ENCODE measurements at regions not wholly inside any gene's neighbourhood (a gene's known extent, or its start where the extent isn't known, plus 50 kb on each side); places are given as distances from the start of the nearest gene placed in this dataset.
"Not testable (repeated sequence)": the region's sequence is repeated elsewhere in the genome, so short reads cannot be mapped to it uniquely, and the experiment has no call there.

DNA sequence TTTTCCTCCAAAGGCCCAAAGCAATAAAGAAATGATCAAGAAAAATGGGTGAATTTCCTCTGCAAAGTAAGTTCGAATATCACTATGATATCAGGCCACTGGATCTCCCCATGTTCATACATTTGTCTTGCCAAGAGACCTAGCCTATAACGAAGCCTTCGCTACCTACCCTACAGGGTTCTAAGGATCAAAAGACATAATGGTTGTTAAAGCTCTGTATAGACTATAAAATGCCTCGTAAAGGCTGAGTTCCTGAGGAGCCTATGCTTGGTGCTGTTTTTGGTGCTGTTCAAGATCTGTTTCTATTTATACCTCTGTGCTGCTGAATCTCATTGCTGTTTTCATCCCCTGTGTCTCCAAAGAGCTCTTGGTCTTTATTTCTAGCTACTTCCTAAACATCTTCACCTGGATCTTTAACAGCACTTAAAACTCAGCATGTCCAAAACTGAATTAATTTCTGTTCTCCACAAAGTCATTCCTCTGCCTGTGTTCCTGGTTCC lies 254.4 kb upstream of the CHAC2 start:
- Mint-ChIP-seq H3K27ac (no peak overlapping the region), H3K36me3 (no peaks in the 10 kb centered on the region), H3K9me3 (no peaks in the 10 kb centered on the region), H3K4me3 (no peak overlapping the region), H3K4me1 (no peaks in the 10 kb centered on the region)
- DNase-seq (ENCODE audit: low spot score in 2 of 2) (no peak), ATAC-seq (no peak)

DNA sequence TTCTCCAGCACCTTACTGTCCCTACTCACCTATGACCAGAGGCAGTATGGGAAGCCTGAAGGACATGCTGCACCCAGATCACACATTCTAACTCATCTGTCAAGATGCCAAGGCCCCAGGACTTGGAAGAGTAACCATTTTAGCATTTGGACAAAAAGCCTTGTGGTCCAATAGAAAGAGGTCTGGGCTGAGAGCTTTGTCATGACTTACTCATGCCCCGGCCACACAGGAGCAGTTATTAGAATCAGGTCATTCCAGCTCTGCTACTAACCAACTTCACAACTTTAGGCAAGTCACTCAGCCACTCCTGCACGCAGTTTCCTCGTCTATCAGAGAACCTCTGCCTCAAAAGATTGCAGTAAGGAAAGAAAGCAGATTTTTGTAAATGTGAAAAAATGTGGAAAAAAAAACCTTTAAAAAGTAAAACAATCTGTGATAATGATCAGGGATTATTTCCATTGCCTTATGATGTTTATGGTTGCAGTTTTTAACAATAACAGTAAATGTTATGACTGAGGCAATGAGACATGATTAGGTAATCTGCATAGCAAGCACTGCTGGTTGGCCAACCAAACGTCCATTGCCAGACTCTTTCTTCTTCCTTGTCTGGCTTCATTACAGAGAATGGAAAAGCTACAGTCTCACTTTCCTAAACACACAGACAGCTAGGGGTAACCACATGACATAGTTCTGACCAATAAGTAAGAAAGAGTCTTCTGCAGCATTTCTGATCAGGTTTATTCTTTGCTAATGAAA lies 255.4 kb upstream of the CHAC2 start:
- H3K36me3 Mint-ChIP-seq, result no peaks in the 10 kb centered on the region
- ATAC-seq, result no peak
- H3K4me1 Mint-ChIP-seq, result no peaks in the 10 kb centered on the region
- H3K27ac Mint-ChIP-seq, result no peak overlapping the region
- H3K4me3 Mint-ChIP-seq, result no peak overlapping the region
- DNase-seq (ENCODE audit: low spot score in 2 of 2), result no peak
- no peaks in the 10 kb centered on the region for H3K9me3 Mint-ChIP-seq

- no peaks in the 10 kb centered on the region for H3K4me1 Mint-ChIP-seq
- no peak overlapping the region for H3K27ac Mint-ChIP-seq
- no peaks in the 10 kb centered on the region for H3K9me3 Mint-ChIP-seq
- H3K36me3 Mint-ChIP-seq, result no peaks in the 10 kb centered on the region
- ATAC-seq (no peak), DNase-seq (ENCODE audit: low spot score in 2 of 2) (no peak)
- no peak overlapping the region for H3K4me3 Mint-ChIP-seq
Observed at GRCh38 chr2:53511549-53511948, 256.1 kb upstream of the CHAC2 start.

DNA sequence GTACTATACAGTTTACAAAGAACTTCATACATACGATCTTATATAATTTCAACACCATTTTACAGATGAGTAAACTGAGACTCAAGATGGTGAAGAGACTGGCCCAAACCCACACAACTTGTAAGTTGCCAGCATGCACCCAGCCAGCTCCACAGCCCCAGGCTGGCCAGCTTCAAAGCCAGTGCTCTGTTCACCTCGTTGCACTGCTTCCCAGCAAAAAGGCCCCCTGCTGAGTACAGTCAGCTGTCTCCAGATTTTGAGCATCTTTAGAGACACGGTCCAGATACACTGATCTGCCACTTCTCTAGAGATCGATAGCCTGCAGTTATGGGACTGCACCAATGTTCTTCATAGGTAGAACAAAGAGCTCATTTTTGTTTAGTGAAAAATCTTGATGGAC lies 257.2 kb upstream of the CHAC2 start:
- no peak overlapping the region for H3K27ac Mint-ChIP-seq
- DNase-seq (ENCODE audit: low spot score in 2 of 2) (no peak), ATAC-seq (peak; percentile 25)
- H3K4me3 Mint-ChIP-seq, result no peak overlapping the region
- no peaks in the 10 kb centered on the region for H3K36me3 Mint-ChIP-seq
- H3K4me1 Mint-ChIP-seq, result no peaks in the 10 kb centered on the region
- no peaks in the 10 kb centered on the region for H3K9me3 Mint-ChIP-seq

- Mint-ChIP-seq H3K27ac (no peak overlapping the region), H3K4me3 (no peak overlapping the region), H3K9me3 (no peaks in the 10 kb centered on the region), H3K4me1 (no peaks in the 10 kb centered on the region), H3K36me3 (no peaks in the 10 kb centered on the region)
- ATAC-seq, result no peak
- no peak for DNase-seq (ENCODE audit: low spot score in 2 of 2)
Observed at GRCh38 chr2:53509831-53510388, 257.7 kb upstream of the CHAC2 start.

GRCh38 chr2:53508667-53509066 lies 258.9 kb upstream of the CHAC2 start:
- DNase-seq (ENCODE audit: low spot score in 2 of 2) (no peak), ATAC-seq (no peak)
- no peaks in the 10 kb centered on the region for H3K9me3 Mint-ChIP-seq
- H3K4me1 Mint-ChIP-seq, result no peaks in the 10 kb centered on the region
- no peak overlapping the region for H3K4me3 Mint-ChIP-seq
- no peaks in the 10 kb centered on the region for H3K36me3 Mint-ChIP-seq
- no peak overlapping the region for H3K27ac Mint-ChIP-seq

GRCh38 chr2:53507070-53507469 lies 260.5 kb upstream of the CHAC2 start:
- H3K27ac Mint-ChIP-seq; ATAC-seq; H3K4me3 Mint-ChIP-seq; H3K36me3 Mint-ChIP-seq; H3K4me1 Mint-ChIP-seq; DNase-seq (ENCODE audit: low spot score in 2 of 2); H3K9me3 Mint-ChIP-seq: not testable (repeated sequence)

- no peak for DNase-seq (ENCODE audit: low spot score in 2 of 2)
- ATAC-seq, result no peak
- no peak overlapping the region for H3K27ac Mint-ChIP-seq
- H3K4me1 Mint-ChIP-seq, result no peaks in the 10 kb centered on the region
- no peaks in the 10 kb centered on the region for H3K9me3 Mint-ChIP-seq
- H3K36me3 Mint-ChIP-seq, result no peaks in the 10 kb centered on the region
- no peak overlapping the region for H3K4me3 Mint-ChIP-seq
Observed at GRCh38 chr2:53505826-53506225, 261.8 kb upstream of the CHAC2 start.

- Mint-ChIP-seq H3K4me3 (no peak overlapping the region), H3K36me3 (no peaks in the 10 kb centered on the region), H3K4me1 (no peaks in the 10 kb centered on the region), H3K9me3 (no peaks in the 10 kb centered on the region), H3K27ac (no peak overlapping the region)
- DNase-seq (ENCODE audit: low spot score in 2 of 2) (no peak), ATAC-seq (peak; percentile 23)
Observed at GRCh38 chr2:53504507-53504906, 263.1 kb upstream of the CHAC2 start.

- Mint-ChIP-seq H3K4me1 (no peaks in the 10 kb centered on the region), H3K9me3 (no peaks in the 10 kb centered on the region), H3K36me3 (no peaks in the 10 kb centered on the region), H3K27ac (no peak overlapping the region), H3K4me3 (no peak overlapping the region)
- DNase-seq (ENCODE audit: low spot score in 2 of 2) (no peak), ATAC-seq (no peak)
Observed at GRCh38 chr2:53500181-53500580, 267.4 kb upstream of the CHAC2 start.

DNA sequence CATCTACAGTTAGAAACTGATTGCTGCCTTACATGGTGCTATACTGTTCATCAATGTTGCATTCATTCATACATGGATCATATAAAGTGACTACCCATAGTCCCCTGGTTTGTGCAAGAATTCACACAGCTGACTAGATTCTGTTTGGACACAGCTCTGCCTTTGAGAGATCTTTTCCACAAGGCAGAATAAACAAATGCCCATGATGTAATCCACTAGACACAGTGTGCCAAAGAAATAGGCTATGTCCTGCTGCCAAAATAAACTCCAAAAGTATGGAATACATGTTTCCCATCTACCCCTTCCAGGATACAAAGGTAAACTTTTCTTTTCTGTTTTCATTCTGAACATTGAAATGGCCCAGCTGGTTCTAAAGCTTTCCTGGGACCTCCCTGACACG lies 269.4 kb upstream of the CHAC2 start:
- Mint-ChIP-seq H3K9me3 (no peaks in the 10 kb centered on the region), H3K27ac (no peak overlapping the region), H3K4me3 (no peak overlapping the region), H3K36me3 (no peaks in the 10 kb centered on the region), H3K4me1 (no peaks in the 10 kb centered on the region)
- DNase-seq (ENCODE audit: low spot score in 2 of 2) (no peak), ATAC-seq (no peak)

GRCh38 chr2:53497020-53497419 lies 270.6 kb upstream of the CHAC2 start:
- no peak overlapping the region for H3K27ac Mint-ChIP-seq
- no peaks in the 10 kb centered on the region for H3K4me1 Mint-ChIP-seq
- ATAC-seq, result no peak

DNA sequence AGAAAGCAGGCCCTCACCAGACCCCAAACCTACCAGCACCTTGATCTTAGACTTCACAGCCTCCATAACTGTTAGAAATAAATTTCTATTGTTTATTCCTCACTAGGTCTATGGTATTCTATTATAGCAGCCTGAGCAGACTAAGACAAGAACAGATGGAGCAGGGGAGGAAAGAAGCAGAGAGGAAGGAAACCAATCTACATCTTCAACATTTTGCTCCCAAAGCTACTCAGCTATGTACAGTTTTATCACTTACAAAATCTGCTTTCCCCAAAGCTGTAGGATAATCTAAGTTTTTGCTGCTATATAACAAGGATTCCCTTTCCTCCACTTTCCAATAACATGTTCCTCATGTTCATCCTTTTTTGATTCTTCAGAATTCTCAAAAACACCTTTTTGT lies 274.4 kb upstream of the CHAC2 start:
- Mint-ChIP-seq H3K4me3 (no peak overlapping the region), H3K27ac (no peak overlapping the region), H3K9me3 (no peaks in the 10 kb centered on the region), H3K4me1 (no peaks in the 10 kb centered on the region), H3K36me3 (no peaks in the 10 kb centered on the region)
- ATAC-seq (no peak), DNase-seq (ENCODE audit: low spot score in 2 of 2) (no peak)

More at GRCh38 chr2:53497020-53497419, 270.6 kb upstream of the CHAC2 start:
- H3K9me3 Mint-ChIP-seq, result no peaks in the 10 kb centered on the region
- no peak for DNase-seq (ENCODE audit: low spot score in 2 of 2)
- no peaks in the 10 kb centered on the region for H3K36me3 Mint-ChIP-seq
- H3K4me3 Mint-ChIP-seq, result no peak overlapping the region

DNA sequence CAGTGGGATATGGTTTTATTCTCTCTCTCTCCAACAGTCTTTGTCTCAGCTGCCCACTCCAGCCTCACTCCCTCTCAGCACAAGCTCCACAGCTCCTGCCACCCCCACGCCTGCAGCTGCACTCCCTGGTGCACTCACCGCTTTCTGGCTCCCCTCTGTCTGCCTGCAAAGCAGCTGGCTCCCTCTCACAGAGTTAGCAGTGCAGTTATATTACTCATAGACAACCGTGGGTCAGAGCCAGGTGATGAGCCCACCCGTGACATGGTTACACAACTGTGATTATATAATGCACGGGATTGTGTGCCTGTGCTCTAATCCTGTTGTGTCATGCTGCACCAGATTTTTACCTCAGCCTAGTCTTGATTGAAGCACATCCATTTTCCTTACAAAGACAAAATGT lies 276.9 kb upstream of the CHAC2 start:
- Mint-ChIP-seq H3K9me3 (no peaks in the 10 kb centered on the region), H3K4me1 (no peaks in the 10 kb centered on the region), H3K36me3 (no peaks in the 10 kb centered on the region), H3K4me3 (no peak overlapping the region), H3K27ac (no peak overlapping the region)
- DNase-seq (ENCODE audit: low spot score in 2 of 2) (no peak), ATAC-seq (peak; percentile 16)

- DNase-seq (ENCODE audit: low spot score in 2 of 2); H3K4me3 Mint-ChIP-seq; H3K4me1 Mint-ChIP-seq; H3K27ac Mint-ChIP-seq; H3K36me3 Mint-ChIP-seq; H3K9me3 Mint-ChIP-seq; ATAC-seq: not testable (repeated sequence)
Observed at GRCh38 chr2:53486185-53486899, 281.3 kb upstream of the CHAC2 start.

All from stimulated activated effector memory CD8-positive, alpha-beta T cell treated with anti-CD3 and anti-CD28 coated beads, Interleukin-12 subunit alpha, Interleukin-12 subunit beta, amount 100 ng/mL, for 72 hours (primary cell).